B cell (primary cell): ENCODE measurements at regions not wholly inside any gene's neighbourhood (a gene's known extent, or its start where the extent isn't known, plus 50 kb on each side); places are given as distances from the start of the nearest gene placed in this dataset.

ENCODE experiments used
- EZH2 ChIP-seq: IDR thresholded peaks from 2 replicates; pipeline ENCODE4 v1.6.1; 2012; ENCODE audit warnings: borderline replicate concordance, low read depth, mild to moderate bottlenecking, moderate library complexity, low read length; ENCODE audit not compliant: insufficient read depth, poor library complexity, severe bottlenecking
- TF ChIP-seq, protein P1 (sequence below): fragments of 200-600 bp; IDR thresholded peaks from one replicate; pipeline ENCODE4 v1.8.0; 2022; ENCODE audit warnings: antibody characterized with exemption, mild to moderate bottlenecking

DNA sequence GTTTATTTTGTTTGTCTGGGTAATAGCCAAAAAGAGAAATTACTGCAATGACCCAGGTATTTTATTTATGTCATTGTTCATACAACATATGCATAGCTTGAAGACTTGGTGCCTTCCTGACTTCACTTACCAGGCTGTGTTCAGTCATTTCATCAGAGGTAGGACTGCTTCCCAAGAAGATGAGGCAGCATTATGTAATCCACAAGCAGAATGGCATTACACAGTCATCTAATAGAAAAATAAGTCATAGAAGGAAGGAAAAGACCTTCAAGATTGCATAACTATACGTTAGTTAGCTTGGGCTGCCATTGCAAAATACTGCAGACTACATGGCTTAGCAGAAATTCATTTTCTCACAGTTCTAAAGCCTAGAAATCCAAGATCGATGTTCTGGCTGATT lies 167.5 kb downstream of the NMUR2 start:
- TF ChIP-seq, protein P1, sequence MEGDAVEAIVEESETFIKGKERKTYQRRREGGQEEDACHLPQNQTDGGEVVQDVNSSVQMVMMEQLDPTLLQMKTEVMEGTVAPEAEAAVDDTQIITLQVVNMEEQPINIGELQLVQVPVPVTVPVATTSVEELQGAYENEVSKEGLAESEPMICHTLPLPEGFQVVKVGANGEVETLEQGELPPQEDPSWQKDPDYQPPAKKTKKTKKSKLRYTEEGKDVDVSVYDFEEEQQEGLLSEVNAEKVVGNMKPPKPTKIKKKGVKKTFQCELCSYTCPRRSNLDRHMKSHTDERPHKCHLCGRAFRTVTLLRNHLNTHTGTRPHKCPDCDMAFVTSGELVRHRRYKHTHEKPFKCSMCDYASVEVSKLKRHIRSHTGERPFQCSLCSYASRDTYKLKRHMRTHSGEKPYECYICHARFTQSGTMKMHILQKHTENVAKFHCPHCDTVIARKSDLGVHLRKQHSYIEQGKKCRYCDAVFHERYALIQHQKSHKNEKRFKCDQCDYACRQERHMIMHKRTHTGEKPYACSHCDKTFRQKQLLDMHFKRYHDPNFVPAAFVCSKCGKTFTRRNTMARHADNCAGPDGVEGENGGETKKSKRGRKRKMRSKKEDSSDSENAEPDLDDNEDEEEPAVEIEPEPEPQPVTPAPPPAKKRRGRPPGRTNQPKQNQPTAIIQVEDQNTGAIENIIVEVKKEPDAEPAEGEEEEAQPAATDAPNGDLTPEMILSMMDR = no peak
- TF ChIP-seq EZH2 = no peak
